ENCODE measurements at regions not wholly inside any gene's neighbourhood (a gene's known extent, or its start where the extent isn't known, plus 50 kb on each side); places are given as distances from the start of the nearest gene placed in this dataset.

GRCh38 chr18:10285283-10285640 is 169.2 kb upstream of the APCDD1 start:
- DNase-seq (no peak), ATAC-seq (no peak)
- intact Hi-C loops (cut with micrococcal nuclease) = no loop called here
- Histone ChIP-seq H3K4me1 (ENCODE audit: control insufficient read depth in 2 of 2, insufficient read depth in 2 of 2, low read length in 2 of 2) (no peaks in the 10 kb centered on the region), H3K27ac (ENCODE audit: low read depth, low read length) (no peak overlapping the region), H3K27me3 (ENCODE audit: control insufficient read depth in 2 of 2, insufficient read depth in 2 of 2, low read length in 2 of 2) (no peaks in the 10 kb centered on the region), H3K36me3 (ENCODE audit: control insufficient read depth in 2 of 3, insufficient read depth in 3 of 3, low read length in 3 of 3) (no peaks in the 10 kb centered on the region), H3K9me3 (ENCODE audit: control insufficient read depth in 2 of 3, low read length in 3 of 3) (peaks cover 0 to 5% (median 0%) of the 10 kb centered on the region in 3 experiments), H3K4me3 (ENCODE audit: low read length) (no peak overlapping the region)
- H3K36me3 Mint-ChIP-seq = no peaks in the 10 kb centered on the region
- peaks cover 0 to 13% (median 9%) of the 10 kb centered on the region in 11 donors for H3K9me3 Mint-ChIP-seq
- peaks cover 0 to 16% (median 5%) of the 10 kb centered on the region in 5 donors for H3K27me3 Mint-ChIP-seq
- peaks cover 0 to 4% (median 0%) of the 10 kb centered on the region in 7 donors for H3K4me1 Mint-ChIP-seq
- ChIA-PET CTCF (no interaction called here), POLR2A (no interaction called here)
- H3K27ac Mint-ChIP-seq = no peak overlapping the region
- H3K4me3 Mint-ChIP-seq = no peak overlapping the region

DNA sequence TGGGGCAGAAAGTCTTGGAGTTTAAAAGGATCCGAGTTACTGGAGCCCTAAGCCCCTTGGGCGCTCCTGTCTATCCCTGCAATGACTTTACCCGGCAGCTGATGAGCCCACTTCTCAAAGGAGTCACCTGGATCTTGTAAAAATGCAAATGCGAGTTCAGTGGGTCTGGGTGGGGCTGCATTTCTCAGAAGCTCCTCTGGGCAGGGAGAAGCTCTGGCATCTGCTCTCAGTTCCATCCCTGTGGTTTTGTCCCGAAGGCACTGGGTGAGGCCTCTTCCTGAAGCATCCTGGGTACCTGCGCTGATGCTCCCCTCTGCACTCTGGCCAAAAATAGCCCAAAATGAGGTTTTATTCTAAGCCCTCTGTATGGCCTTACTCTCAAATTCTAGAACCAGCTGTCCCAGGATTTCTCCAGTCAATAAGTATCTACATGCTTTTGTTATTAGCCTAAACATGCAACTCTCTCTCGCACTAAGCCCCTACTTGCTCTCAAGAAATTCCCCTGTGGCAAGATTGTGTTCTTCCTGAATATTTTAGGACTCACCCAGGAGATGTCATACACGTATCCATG is 167.8 kb upstream of the APCDD1 start:
- intact Hi-C loops (cut with micrococcal nuclease) = no loop called here
- Histone ChIP-seq H3K27ac (ENCODE audit: low read depth, low read length) (no peak overlapping the region), H3K4me1 (ENCODE audit: control insufficient read depth in 2 of 2, insufficient read depth in 2 of 2, low read length in 2 of 2) (no peaks in the 10 kb centered on the region), H3K9me3 (ENCODE audit: control insufficient read depth in 2 of 3, low read length in 3 of 3) (peaks cover 0 to 5% (median 0%) of the 10 kb centered on the region in 3 experiments), H3K27me3 (ENCODE audit: control insufficient read depth in 2 of 2, insufficient read depth in 2 of 2, low read length in 2 of 2) (no peaks in the 10 kb centered on the region), H3K4me3 (ENCODE audit: low read length) (no peak overlapping the region), H3K36me3 (ENCODE audit: control insufficient read depth in 2 of 3, insufficient read depth in 3 of 3, low read length in 3 of 3) (no peaks in the 10 kb centered on the region)
- H3K27ac Mint-ChIP-seq = no peak overlapping the region
- no peak for DNase-seq
- H3K4me1 Mint-ChIP-seq = peaks cover 0 to 4% (median 0%) of the 10 kb centered on the region in 7 donors
- peaks cover 0 to 16% (median 5%) of the 10 kb centered on the region in 5 donors for H3K27me3 Mint-ChIP-seq
- H3K36me3 Mint-ChIP-seq = no peaks in the 10 kb centered on the region
- no peak for ATAC-seq
- POLR2A ChIA-PET = no interaction called here
- no peak overlapping the region for H3K4me3 Mint-ChIP-seq
- peaks cover 0 to 13% (median 9%) of the 10 kb centered on the region in 11 donors for H3K9me3 Mint-ChIP-seq
- CTCF ChIA-PET = no interaction called here

GRCh38 chr18:10289251-10289650 is 165.2 kb upstream of the APCDD1 start:
- no peaks in the 10 kb centered on the region for H3K36me3 ChIP-seq (ENCODE audit: control insufficient read depth in 2 of 3, insufficient read depth in 3 of 3, low read length in 3 of 3)
- Mint-ChIP-seq H3K4me3 (no peak overlapping the region), H3K36me3 (no peaks in the 10 kb centered on the region), H3K9me3 (peaks cover 0 to 13% (median 9%) of the 10 kb centered on the region in 11 donors), H3K27me3 (peaks cover 0 to 10% (median 5%) of the 10 kb centered on the region in 5 donors), H3K4me1 (peaks cover 0 to 4% (median 0%) of the 10 kb centered on the region in 7 donors), H3K27ac (no peak overlapping the region)
- peaks cover 0 to 5% (median 0%) of the 10 kb centered on the region in 3 experiments for H3K9me3 ChIP-seq (ENCODE audit: control insufficient read depth in 2 of 3, low read length in 3 of 3)
- no peaks in the 10 kb centered on the region for H3K4me1 ChIP-seq (ENCODE audit: control insufficient read depth in 2 of 2, insufficient read depth in 2 of 2, low read length in 2 of 2)
- H3K4me3 ChIP-seq (ENCODE audit: low read length) = no peak overlapping the region
- no peak overlapping the region for H3K27ac ChIP-seq (ENCODE audit: low read depth, low read length)
- intact Hi-C loops (cut with micrococcal nuclease) = no loop called here
- ChIA-PET POLR2A (no interaction called here), CTCF (no interaction called here)
- H3K27me3 ChIP-seq (ENCODE audit: control insufficient read depth in 2 of 2, insufficient read depth in 2 of 2, low read length in 2 of 2) = no peaks in the 10 kb centered on the region
- DNase-seq = no peak
- no peak for ATAC-seq

GRCh38 chr18:10289951-10290637 is 164.3 kb upstream of the APCDD1 start:
- CTCF ChIA-PET = no interaction called here
- peaks cover 0 to 10% (median 5%) of the 10 kb centered on the region in 5 donors for H3K27me3 Mint-ChIP-seq
- no peak overlapping the region for H3K27ac ChIP-seq (ENCODE audit: low read depth, low read length)
- intact Hi-C loops (cut with micrococcal nuclease) = no loop called here
- H3K4me3 Mint-ChIP-seq = no peak overlapping the region
- H3K4me1 ChIP-seq (ENCODE audit: control insufficient read depth in 2 of 2, insufficient read depth in 2 of 2, low read length in 2 of 2) = no peaks in the 10 kb centered on the region
- ATAC-seq (peak; percentile 78), DNase-seq (no peak)
- no peaks in the 10 kb centered on the region for H3K36me3 ChIP-seq (ENCODE audit: control insufficient read depth in 2 of 3, insufficient read depth in 3 of 3, low read length in 3 of 3)
- H3K4me3 ChIP-seq (ENCODE audit: low read length) = no peak overlapping the region
- H3K9me3 Mint-ChIP-seq = peaks cover 0 to 13% (median 9%) of the 10 kb centered on the region in 11 donors
- peaks cover 0 to 4% (median 0%) of the 10 kb centered on the region in 7 donors for H3K4me1 Mint-ChIP-seq
- POLR2A ChIA-PET = no interaction called here
- no peaks in the 10 kb centered on the region for H3K27me3 ChIP-seq (ENCODE audit: control insufficient read depth in 2 of 2, insufficient read depth in 2 of 2, low read length in 2 of 2)
- no peak overlapping the region for H3K27ac Mint-ChIP-seq
- H3K9me3 ChIP-seq (ENCODE audit: control insufficient read depth in 2 of 3, low read length in 3 of 3) = peaks cover 0 to 5% (median 0%) of the 10 kb centered on the region in 3 experiments
- no peaks in the 10 kb centered on the region for H3K36me3 Mint-ChIP-seq

DNA sequence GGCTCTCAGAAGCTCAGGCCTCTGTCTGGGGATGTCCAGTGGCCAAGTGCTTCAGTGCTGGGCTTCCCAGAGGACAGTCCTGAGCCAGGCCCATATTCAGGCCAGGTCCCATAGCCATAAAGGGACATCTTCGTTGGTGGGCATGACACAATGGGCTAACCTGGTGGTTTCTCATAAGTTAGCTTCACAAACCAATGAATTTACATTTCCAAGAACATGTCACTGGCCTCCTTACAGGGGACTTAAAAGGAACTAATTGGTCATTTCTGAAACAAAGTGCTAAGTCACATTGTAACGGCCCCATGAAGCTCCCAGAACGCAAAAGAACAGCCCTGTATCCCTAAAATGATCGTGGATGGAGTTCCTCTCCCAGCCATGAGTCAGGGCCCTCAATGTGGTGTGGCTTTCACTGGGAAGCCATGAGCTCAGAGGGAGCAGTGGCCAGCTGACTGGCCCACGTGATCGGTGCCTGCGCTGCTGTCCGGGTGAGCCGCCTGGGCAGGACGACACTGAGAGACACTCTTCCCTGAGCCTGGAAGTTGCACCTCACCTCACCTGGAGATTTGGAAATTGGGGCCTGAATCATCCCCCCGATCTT is 163.7 kb upstream of the APCDD1 start:
- ATAC-seq (peak; percentile 46), DNase-seq (no peak)

DNA sequence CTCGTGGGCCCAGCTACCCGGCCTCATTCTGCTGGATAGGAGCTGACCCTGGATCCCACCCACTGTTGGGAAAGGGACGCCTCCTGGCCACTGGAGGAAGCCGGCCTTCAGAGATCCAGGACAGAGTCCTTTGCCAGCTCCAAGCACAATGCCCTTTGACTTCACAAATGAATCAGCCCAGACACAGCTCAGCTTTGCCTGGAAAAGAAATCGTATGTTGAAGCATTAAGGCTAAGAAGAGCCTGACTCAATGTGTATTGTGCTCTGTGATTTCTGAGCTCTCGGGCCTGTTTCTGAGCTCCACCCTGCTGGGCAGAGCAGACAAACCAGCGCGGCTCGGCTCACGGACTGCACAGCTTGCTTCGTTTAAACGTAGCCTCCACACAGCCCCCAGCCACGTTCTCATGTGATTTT is 162.9 kb upstream of the APCDD1 start:
- intact Hi-C loops (cut with micrococcal nuclease) = no loop called here
- ChIA-PET POLR2A (no interaction called here), CTCF (no interaction called here)
- H3K27ac ChIP-seq (ENCODE audit: low read depth, low read length) = no peak overlapping the region
- H3K4me1 ChIP-seq (ENCODE audit: control insufficient read depth in 2 of 2, insufficient read depth in 2 of 2, low read length in 2 of 2) = no peaks in the 10 kb centered on the region
- DNase-seq (no peak), ATAC-seq (no peak)
- H3K27me3 ChIP-seq (ENCODE audit: control insufficient read depth in 2 of 2, insufficient read depth in 2 of 2, low read length in 2 of 2) = no peaks in the 10 kb centered on the region
- H3K9me3 ChIP-seq (ENCODE audit: control insufficient read depth in 2 of 3, low read length in 3 of 3) = peaks cover 0 to 5% (median 0%) of the 10 kb centered on the region in 3 experiments
- H3K36me3 ChIP-seq (ENCODE audit: control insufficient read depth in 2 of 3, insufficient read depth in 3 of 3, low read length in 3 of 3) = no peaks in the 10 kb centered on the region
- H3K4me1 Mint-ChIP-seq = peaks cover 0 to 4% (median 0%) of the 10 kb centered on the region in 7 donors
- H3K27ac Mint-ChIP-seq = no peak overlapping the region
- no peak overlapping the region for H3K4me3 ChIP-seq (ENCODE audit: low read length)
- H3K27me3 Mint-ChIP-seq = peaks cover 0 to 10% (median 5%) of the 10 kb centered on the region in 5 donors
- peaks cover 0 to 13% (median 9%) of the 10 kb centered on the region in 11 donors for H3K9me3 Mint-ChIP-seq
- H3K4me3 Mint-ChIP-seq = no peak overlapping the region
- H3K36me3 Mint-ChIP-seq = no peaks in the 10 kb centered on the region

More for the DNA sequence above, 163.7 kb upstream of the APCDD1 start:
- Histone ChIP-seq H3K36me3 (ENCODE audit: control insufficient read depth in 2 of 3, insufficient read depth in 3 of 3, low read length in 3 of 3) (no peaks in the 10 kb centered on the region), H3K27me3 (ENCODE audit: control insufficient read depth in 2 of 2, insufficient read depth in 2 of 2, low read length in 2 of 2) (no peaks in the 10 kb centered on the region), H3K4me3 (ENCODE audit: low read length) (no peak overlapping the region), H3K9me3 (ENCODE audit: control insufficient read depth in 2 of 3, low read length in 3 of 3) (peaks cover 0 to 5% (median 0%) of the 10 kb centered on the region in 3 experiments), H3K27ac (ENCODE audit: low read depth, low read length) (no peak overlapping the region), H3K4me1 (ENCODE audit: control insufficient read depth in 2 of 2, insufficient read depth in 2 of 2, low read length in 2 of 2) (no peaks in the 10 kb centered on the region)
- Mint-ChIP-seq H3K9me3 (peaks cover 0 to 13% (median 9%) of the 10 kb centered on the region in 11 donors), H3K4me1 (peaks cover 0 to 4% (median 0%) of the 10 kb centered on the region in 7 donors), H3K36me3 (no peaks in the 10 kb centered on the region), H3K27ac (no peak overlapping the region), H3K27me3 (peaks cover 0 to 10% (median 5%) of the 10 kb centered on the region in 5 donors), H3K4me3 (no peak overlapping the region)
- CTCF ChIA-PET = no interaction called here
- POLR2A ChIA-PET = no interaction called here
- intact Hi-C loops (cut with micrococcal nuclease) = no loop called here

Data from naive thymus-derived CD4-positive, alpha-beta T cell (primary cell).